PFSK-1 (cell line): ENCODE measurements at regions not wholly inside any gene's neighbourhood (a gene's known extent, or its start where the extent isn't known, plus 50 kb on each side); places are given as distances from the start of the nearest gene placed in this dataset.

Experiments
- FOXP2 ChIP-seq: optimal IDR thresholded peaks from 2 replicates; pipeline ENCODE3; 2011; ENCODE audit warnings: borderline replicate concordance, control low read depth, inconsistent platforms; ENCODE audit not compliant: insufficient read depth; ENCODE audit errors: extremely low read length, extremely low read depth
- POLR2AphosphoS5 ChIP-seq: IDR thresholded peaks from 2 replicates; pipeline ENCODE4 v1.6.1; 2012; ENCODE audit warnings: low read depth, mild to moderate bottlenecking, control low read depth, low read length, moderate library complexity
- SIN3A ChIP-seq: IDR thresholded peaks from 2 replicates; pipeline ENCODE4 v1.6.1; 2012; ENCODE audit warnings: mild to moderate bottlenecking, low read length, moderate library complexity, borderline replicate concordance; ENCODE audit not compliant: insufficient read depth
- TAF1 ChIP-seq: IDR thresholded peaks from 2 replicates; pipeline ENCODE4 v1.6.1; 2012; ENCODE audit warnings: low read length, control low read depth, borderline replicate concordance; ENCODE audit not compliant: insufficient read depth
- TF ChIP-seq, protein P1 (sequence below), 2 experiments: IDR thresholded peaks; 2 replicates each; pipeline versions ENCODE4 v1.6.1 to v1.8.0; 2011 to 2012; ENCODE audit warnings: low read depth in 2 of 2, low read length in 2 of 2, control low read depth in 1 of 2, inconsistent platforms in 1 of 2, mild to moderate bottlenecking in 1 of 2, moderate library complexity in 1 of 2; ENCODE audit not compliant: insufficient read depth in 1 of 2

GRCh38 chr18:29137773-29138495 is 961.0 kb upstream of the CDH2 start:
- TF ChIP-seq POLR2AphosphoS5 (no peak), TAF1 (no peak), FOXP2 (no peak), SIN3A (no peak)
- TF ChIP-seq, protein P1, sequence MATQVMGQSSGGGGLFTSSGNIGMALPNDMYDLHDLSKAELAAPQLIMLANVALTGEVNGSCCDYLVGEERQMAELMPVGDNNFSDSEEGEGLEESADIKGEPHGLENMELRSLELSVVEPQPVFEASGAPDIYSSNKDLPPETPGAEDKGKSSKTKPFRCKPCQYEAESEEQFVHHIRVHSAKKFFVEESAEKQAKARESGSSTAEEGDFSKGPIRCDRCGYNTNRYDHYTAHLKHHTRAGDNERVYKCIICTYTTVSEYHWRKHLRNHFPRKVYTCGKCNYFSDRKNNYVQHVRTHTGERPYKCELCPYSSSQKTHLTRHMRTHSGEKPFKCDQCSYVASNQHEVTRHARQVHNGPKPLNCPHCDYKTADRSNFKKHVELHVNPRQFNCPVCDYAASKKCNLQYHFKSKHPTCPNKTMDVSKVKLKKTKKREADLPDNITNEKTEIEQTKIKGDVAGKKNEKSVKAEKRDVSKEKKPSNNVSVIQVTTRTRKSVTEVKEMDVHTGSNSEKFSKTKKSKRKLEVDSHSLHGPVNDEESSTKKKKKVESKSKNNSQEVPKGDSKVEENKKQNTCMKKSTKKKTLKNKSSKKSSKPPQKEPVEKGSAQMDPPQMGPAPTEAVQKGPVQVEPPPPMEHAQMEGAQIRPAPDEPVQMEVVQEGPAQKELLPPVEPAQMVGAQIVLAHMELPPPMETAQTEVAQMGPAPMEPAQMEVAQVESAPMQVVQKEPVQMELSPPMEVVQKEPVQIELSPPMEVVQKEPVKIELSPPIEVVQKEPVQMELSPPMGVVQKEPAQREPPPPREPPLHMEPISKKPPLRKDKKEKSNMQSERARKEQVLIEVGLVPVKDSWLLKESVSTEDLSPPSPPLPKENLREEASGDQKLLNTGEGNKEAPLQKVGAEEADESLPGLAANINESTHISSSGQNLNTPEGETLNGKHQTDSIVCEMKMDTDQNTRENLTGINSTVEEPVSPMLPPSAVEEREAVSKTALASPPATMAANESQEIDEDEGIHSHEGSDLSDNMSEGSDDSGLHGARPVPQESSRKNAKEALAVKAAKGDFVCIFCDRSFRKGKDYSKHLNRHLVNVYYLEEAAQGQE (IDR thresholded peaks at IDR 0.05; ENCODE audit: insufficient read depth in 1 of 2, low read depth in 2 of 2, low read length in 2 of 2) = no peak

- no peak for TF ChIP-seq TAF1
- no peak for TF ChIP-seq SIN3A
- TF ChIP-seq, protein P1 (IDR thresholded peaks at IDR 0.05; ENCODE audit: insufficient read depth in 1 of 2, low read depth in 2 of 2, low read length in 2 of 2) = no peak
- TF ChIP-seq POLR2AphosphoS5 = no peak
These were observed 947.0 kb upstream of the CDH2 start for GRCh38 chr18:29123706-29124530.

- TF ChIP-seq, protein P1 (IDR thresholded peaks at IDR 0.05; ENCODE audit: insufficient read depth in 1 of 2, low read depth in 2 of 2, low read length in 2 of 2) = no peak
- TF ChIP-seq TAF1 (no peak), SIN3A (no peak), FOXP2 (no peak), POLR2AphosphoS5 (no peak)
These were observed 927.7 kb upstream of the CDH2 start for GRCh38 chr18:29104671-29105070.

DNA sequence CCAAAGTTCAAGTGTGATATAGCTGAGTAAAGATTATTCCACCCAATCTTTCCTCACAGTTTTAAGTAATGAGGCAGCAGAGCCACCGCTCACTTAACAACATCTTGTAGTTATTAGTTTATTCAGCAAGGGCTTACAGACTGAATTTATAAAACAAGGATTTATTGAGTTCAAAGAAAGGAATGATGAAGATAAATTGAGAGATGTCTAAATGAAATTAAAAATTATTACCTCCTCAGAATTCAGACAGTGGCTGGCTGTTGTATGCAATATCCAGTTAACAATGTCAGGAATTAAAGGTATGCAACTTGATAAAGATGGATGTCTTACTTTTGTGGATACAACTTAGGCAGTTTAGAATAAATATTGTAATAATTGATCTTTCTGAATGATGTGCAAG is 927.3 kb upstream of the CDH2 start:
- no peak for TF ChIP-seq SIN3A
- no peak for TF ChIP-seq FOXP2
- TF ChIP-seq, protein P1 (IDR thresholded peaks at IDR 0.05; ENCODE audit: insufficient read depth in 1 of 2, low read depth in 2 of 2, low read length in 2 of 2) = no peak
- TF ChIP-seq TAF1 = no peak
- TF ChIP-seq POLR2AphosphoS5 = no peak
